A673 (cell line): ENCODE measurements at regions not wholly inside any gene's neighbourhood (a gene's known extent, or its start where the extent isn't known, plus 50 kb on each side); places are given as distances from the start of the nearest gene placed in this dataset.

Source experiments
- BruUV-seq: library from RNA; stranded (reverse); fragments of 400-500 nt; replicated peaks from 2 replicates; lab custom pipeline; 2021; lab: Mats Ljungman, UMichigan
- CTCF ChIA-PET: fragments of 300-600 bp; sonication (Branson Sonifier 250); formaldehyde crosslinking; loops from one replicate; lab custom pipeline; 2022; ENCODE audit warnings: antibody characterized with exemption; lab: Charles Lee
- POLR2A ChIA-PET: fragments of 300-600 bp; sonication (Branson Sonifier 250); formaldehyde crosslinking; loops from one replicate; lab custom pipeline; 2022; ENCODE audit warnings: antibody characterized with exemption; ENCODE audit not compliant: low non-redundant PET; lab: Charles Lee
- DNase-seq: peaks from one replicate; pipeline ENCODE4 v3.0.0-alpha.2; 2015; ENCODE audit warnings: low spot score
- H3K27ac ChIP-seq: fragments of 200-600 bp; sonication (generic); 2 replicates; pipeline ENCODE4 v1.5.1; 2016; ENCODE audit warnings: mixed run types, low read depth, mild to moderate bottlenecking, mixed read lengths, antibody characterized with exemption, low read length; ENCODE audit not compliant: poor library complexity, severe bottlenecking
- H3K27me3 ChIP-seq: fragments of 200-600 bp; sonication (generic); replicated peaks from 2 replicates; pipeline ENCODE4 v1.6.1; 2017; ENCODE audit warnings: mixed run types, low read depth, mild to moderate bottlenecking, mixed read lengths, antibody characterized with exemption, low read length; ENCODE audit not compliant: insufficient read depth, poor library complexity
- H3K36me3 ChIP-seq: fragments of 200-600 bp; sonication (generic); 2 replicates; pipeline ENCODE4 v1.6.1; 2016; ENCODE audit warnings: mixed run types, mild to moderate bottlenecking, mixed read lengths, antibody characterized with exemption, low read length; ENCODE audit not compliant: insufficient read depth, poor library complexity, severe bottlenecking
- H3K4me1 ChIP-seq: fragments of 200-600 bp; sonication (generic); 2 replicates; pipeline ENCODE4 v1.6.1; 2017; ENCODE audit warnings: mixed run types, mild to moderate bottlenecking, mixed read lengths, antibody characterized with exemption, low read length; ENCODE audit not compliant: insufficient read depth, poor library complexity, severe bottlenecking
- H3K4me3 ChIP-seq: fragments of 200-600 bp; sonication (generic); 2 replicates; pipeline ENCODE4 v1.5.1; 2016; ENCODE audit warnings: low read depth, mixed run types, mild to moderate bottlenecking, mixed read lengths, low read length; ENCODE audit not compliant: poor library complexity, severe bottlenecking
- H3K9me3 ChIP-seq: fragments of 200-600 bp; sonication (generic); 2 replicates; pipeline ENCODE4 v1.6.1; 2016; ENCODE audit warnings: mixed run types, low read depth, mild to moderate bottlenecking, mixed read lengths, antibody characterized with exemption, low read length; ENCODE audit not compliant: poor library complexity, severe bottlenecking
- CTCF ChIP-seq: fragments of 300-800, 200-600 bp; sonication (generic); conservative IDR thresholded peaks from 2 replicates; pipeline ENCODE4 v1.5.1; 2017; ENCODE audit warnings: low read depth, mild to moderate bottlenecking, antibody characterized with exemption, low read length, moderate library complexity, mixed read lengths
- EZH2 ChIP-seq: fragments of 200-600 bp; sonication (generic); IDR thresholded peaks from 2 replicates; pipeline ENCODE4 v1.6.1; 2017; ENCODE audit warnings: borderline replicate concordance, low read depth, mild to moderate bottlenecking, mixed read lengths, antibody characterized with exemption, low read length; ENCODE audit not compliant: poor library complexity, severe bottlenecking
- intact Hi-C: fragments of 100-400 bp; cut with micrococcal nuclease; formaldehyde crosslinking; loops from one replicate; pipeline ENCODE4 v1.10.0; 2022; ENCODE audit not compliant: unreplicated experiment

GRCh38 chr10:20492447-20492846 is 404.7 kb downstream of the NEBL start:
- ChIA-PET CTCF (no interaction called here), POLR2A (no interaction called here)
- no peaks in the 10 kb centered on the region for H3K27me3 ChIP-seq
- H3K4me3 ChIP-seq = no peak overlapping the region
- H3K9me3 ChIP-seq = no peaks in the 10 kb centered on the region
- intact Hi-C loops = no loop called here
- H3K4me1 ChIP-seq = no peaks in the 10 kb centered on the region
- no peak for TF ChIP-seq EZH2
- peak; percentile 45 for TF ChIP-seq CTCF
- no peaks in the 10 kb centered on the region for H3K36me3 ChIP-seq
- no peak overlapping the region for H3K27ac ChIP-seq
- BruUV-seq = no TSS peak
- peak; percentile 40 for DNase-seq

GRCh38 chr10:20489961-20490360 is 407.1 kb downstream of the NEBL start:
- no peaks in the 10 kb centered on the region for H3K36me3 ChIP-seq
- H3K27me3 ChIP-seq = no peaks in the 10 kb centered on the region
- H3K4me3 ChIP-seq = no peak overlapping the region
- H3K4me1 ChIP-seq = no peaks in the 10 kb centered on the region
- POLR2A ChIA-PET = interaction anchor here (0.7 kb wide), 1 partner anchor 17 kb away, joined by 3 read pairs; no protein-coding TSS in a partner anchor
- no TSS peak for BruUV-seq
- intact Hi-C loops = no loop called here
- TF ChIP-seq CTCF = no peak
- TF ChIP-seq EZH2 = no peak
- H3K9me3 ChIP-seq = no peaks in the 10 kb centered on the region
- DNase-seq = no peak
- H3K27ac ChIP-seq = no peak overlapping the region
- CTCF ChIA-PET = no interaction called here

GRCh38 chr10:20486791-20487190 is 410.3 kb downstream of the NEBL start:
- no TSS peak for BruUV-seq
- CTCF ChIA-PET = no interaction called here
- no peak overlapping the region for H3K27ac ChIP-seq
- H3K4me3 ChIP-seq = no peak overlapping the region
- no peak for DNase-seq
- H3K27me3 ChIP-seq = no peaks in the 10 kb centered on the region
- H3K4me1 ChIP-seq = no peaks in the 10 kb centered on the region
- intact Hi-C loops = no loop called here
- H3K36me3 ChIP-seq = no peaks in the 10 kb centered on the region
- H3K9me3 ChIP-seq = peaks cover 2% of the 10 kb centered on the region
- no peak for TF ChIP-seq EZH2
- TF ChIP-seq CTCF = no peak
- POLR2A ChIA-PET = no interaction called here
